HPDE6-E6E7 (cell line): ENCODE measurements at regions not wholly inside any gene's neighbourhood (a gene's known extent, or its start where the extent isn't known, plus 50 kb on each side); places are given as distances from the start of the nearest gene placed in this dataset.

Source experiments
- DNase-seq: peaks from one replicate; pipeline ENCODE4 v3.0.0; 2011; ENCODE audit warnings: missing footprints; ENCODE audit errors: extremely low spot score

GRCh38 chr10:2951235-2951835, 116.0 kb upstream of the PFKP start:
- no peak for DNase-seq

- DNase-seq, result no peak
Measured at GRCh38 chr10:2950546-2950945, 116.8 kb upstream of the PFKP start.

- DNase-seq, result no peak
Measured at GRCh38 chr10:2949948-2950354, 117.4 kb upstream of the PFKP start.

GRCh38 chr10:2949221-2949947, 118.0 kb upstream of the PFKP start:
- no peak for DNase-seq

GRCh38 chr10:2948127-2948854, 119.1 kb upstream of the PFKP start:
- DNase-seq, result no peak

- no peak for DNase-seq
Measured at GRCh38 chr10:2944788-2945187, 122.6 kb upstream of the PFKP start.

GRCh38 chr10:2943932-2944614, 123.3 kb upstream of the PFKP start:
- DNase-seq, result no peak

- no peak for DNase-seq
Measured at GRCh38 chr10:2942938-2943337, 124.4 kb upstream of the PFKP start.

GRCh38 chr10:2938869-2939268, 128.5 kb upstream of the PFKP start:
- no peak for DNase-seq

- DNase-seq, result no peak
Measured at GRCh38 chr10:2936816-2937215, 130.5 kb upstream of the PFKP start.

- no peak for DNase-seq
Measured at GRCh38 chr10:2935647-2936386, 131.5 kb upstream of the PFKP start.

- no peak for DNase-seq
Measured at GRCh38 chr10:2933924-2934323, 133.4 kb upstream of the PFKP start.

- no peak for DNase-seq
Measured at GRCh38 chr10:2933519-2933918, 133.8 kb upstream of the PFKP start.

GRCh38 chr10:2933071-2933470, 134.3 kb upstream of the PFKP start:
- no peak for DNase-seq

- DNase-seq, result no peak
Measured at GRCh38 chr10:2929480-2930258, 137.7 kb upstream of the PFKP start.

- peak; percentile 16 for DNase-seq
Measured at GRCh38 chr10:2927958-2928840, 139.1 kb upstream of the PFKP start.

GRCh38 chr10:2926918-2927660, 140.3 kb upstream of the PFKP start:
- no peak for DNase-seq

GRCh38 chr10:2925631-2926030, 141.7 kb upstream of the PFKP start:
- no peak for DNase-seq

GRCh38 chr10:2924431-2924830, 142.9 kb upstream of the PFKP start:
- no peak for DNase-seq
